ENCODE measurements at regions not wholly inside any gene's neighbourhood (a gene's known extent, or its start where the extent isn't known, plus 50 kb on each side); places are given as distances from the start of the nearest gene placed in this dataset.

DNA sequence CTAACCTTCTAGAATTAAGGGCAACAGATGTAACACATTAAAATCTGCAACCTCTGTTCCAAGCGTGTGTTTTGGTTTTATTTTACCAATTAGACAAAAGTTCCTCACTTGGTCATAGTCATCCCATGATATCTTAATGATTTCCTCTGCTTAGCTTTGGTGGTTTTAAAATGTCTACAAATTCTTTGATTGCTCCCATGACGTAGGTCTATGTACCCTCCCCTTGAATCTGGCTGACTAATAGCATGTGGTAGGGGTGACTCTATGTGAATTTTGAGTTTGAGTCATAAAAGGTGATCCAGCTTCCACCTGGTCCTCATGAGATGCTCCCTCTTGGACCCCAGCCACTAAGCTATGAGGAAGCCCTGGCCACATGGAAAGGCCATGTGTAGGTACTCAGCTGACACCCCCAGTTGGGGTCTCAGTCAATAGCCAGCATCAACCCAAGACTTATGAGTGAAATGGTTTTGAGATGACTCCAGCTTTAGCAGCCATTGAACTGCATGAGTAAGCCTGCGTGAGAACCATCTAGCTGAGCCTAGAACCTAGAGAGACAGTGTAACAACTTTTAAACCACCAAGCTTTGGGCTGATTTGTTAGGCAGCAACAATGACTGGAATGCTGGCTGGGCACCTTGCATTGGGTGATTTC is 247.1 kb downstream of the MSRB3 start:
- TF ChIP-seq, protein P1, sequence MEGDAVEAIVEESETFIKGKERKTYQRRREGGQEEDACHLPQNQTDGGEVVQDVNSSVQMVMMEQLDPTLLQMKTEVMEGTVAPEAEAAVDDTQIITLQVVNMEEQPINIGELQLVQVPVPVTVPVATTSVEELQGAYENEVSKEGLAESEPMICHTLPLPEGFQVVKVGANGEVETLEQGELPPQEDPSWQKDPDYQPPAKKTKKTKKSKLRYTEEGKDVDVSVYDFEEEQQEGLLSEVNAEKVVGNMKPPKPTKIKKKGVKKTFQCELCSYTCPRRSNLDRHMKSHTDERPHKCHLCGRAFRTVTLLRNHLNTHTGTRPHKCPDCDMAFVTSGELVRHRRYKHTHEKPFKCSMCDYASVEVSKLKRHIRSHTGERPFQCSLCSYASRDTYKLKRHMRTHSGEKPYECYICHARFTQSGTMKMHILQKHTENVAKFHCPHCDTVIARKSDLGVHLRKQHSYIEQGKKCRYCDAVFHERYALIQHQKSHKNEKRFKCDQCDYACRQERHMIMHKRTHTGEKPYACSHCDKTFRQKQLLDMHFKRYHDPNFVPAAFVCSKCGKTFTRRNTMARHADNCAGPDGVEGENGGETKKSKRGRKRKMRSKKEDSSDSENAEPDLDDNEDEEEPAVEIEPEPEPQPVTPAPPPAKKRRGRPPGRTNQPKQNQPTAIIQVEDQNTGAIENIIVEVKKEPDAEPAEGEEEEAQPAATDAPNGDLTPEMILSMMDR (IDR thresholded peaks at IDR 0.05; ENCODE audit: unreplicated experiment in 3 of 3) = no peak
- peaks cover 6% of the 10 kb centered on the region for H3K36me3 Mint-ChIP-seq (ENCODE audit: low read depth)
- H3K9me3 Mint-ChIP-seq = peaks cover 14% of the 10 kb centered on the region
- H3K27me3 Mint-ChIP-seq (ENCODE audit: low read depth) = peaks cover 4% of the 10 kb centered on the region
- H3K27ac Mint-ChIP-seq = peak overlapping the region in 1 of 3 experiments; percentile 47
- no peaks in the 10 kb centered on the region for H3K4me1 Mint-ChIP-seq
- H3K4me3 Mint-ChIP-seq = no peak overlapping the region

DNA sequence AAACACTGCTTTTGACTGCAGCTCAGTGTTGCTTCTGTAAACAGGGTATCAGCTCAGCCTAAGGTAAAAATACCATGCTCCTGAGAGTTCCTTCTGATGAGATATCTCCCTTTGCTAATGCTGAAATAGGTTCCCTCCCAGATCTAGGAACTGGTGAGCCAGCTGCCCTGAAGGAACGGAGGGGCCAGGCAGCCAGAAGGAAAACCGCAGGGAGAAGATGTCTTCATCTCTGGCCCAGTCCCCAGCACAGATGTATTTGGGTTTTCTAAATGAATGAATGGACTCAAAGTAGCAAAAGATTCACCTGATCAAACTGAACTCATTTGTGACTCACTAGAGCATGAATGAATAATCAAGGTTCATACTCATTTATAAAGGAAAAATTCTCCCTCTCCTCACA is 247.8 kb downstream of the MSRB3 start:
- H3K36me3 Mint-ChIP-seq (ENCODE audit: low read depth) = peaks cover 6% of the 10 kb centered on the region
- no peak overlapping the region for H3K27ac Mint-ChIP-seq
- peaks cover 4% of the 10 kb centered on the region for H3K27me3 Mint-ChIP-seq (ENCODE audit: low read depth)
- TF ChIP-seq, protein P1 (IDR thresholded peaks at IDR 0.05; ENCODE audit: unreplicated experiment in 3 of 3) = no peak
- no peaks in the 10 kb centered on the region for H3K4me1 Mint-ChIP-seq
- peaks cover 14% of the 10 kb centered on the region for H3K9me3 Mint-ChIP-seq
- no peak overlapping the region for H3K4me3 Mint-ChIP-seq

DNA sequence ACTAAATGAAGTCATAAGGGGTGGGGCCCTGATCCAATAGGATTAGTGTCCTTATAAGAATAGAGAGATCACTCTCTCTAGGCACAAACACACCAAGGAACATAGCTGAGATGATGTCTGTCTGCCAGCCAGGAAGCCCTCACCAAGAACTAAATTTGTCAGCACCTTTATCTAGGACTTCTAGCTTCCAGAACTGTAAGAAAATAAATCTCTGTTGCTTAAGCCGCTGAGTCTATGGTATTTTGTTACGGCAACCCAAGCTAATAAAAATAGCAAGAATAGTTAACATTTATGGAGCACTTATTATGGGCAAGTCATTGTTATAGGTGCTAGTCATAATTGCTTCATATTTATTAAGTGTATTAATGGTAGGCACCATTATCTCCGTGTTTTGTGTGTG is 249.6 kb downstream of the MSRB3 start:
- H3K9me3 Mint-ChIP-seq = peaks cover 14% of the 10 kb centered on the region
- no peak overlapping the region for H3K4me3 Mint-ChIP-seq
- no peak overlapping the region for H3K27ac Mint-ChIP-seq
- peaks cover 4% of the 10 kb centered on the region for H3K27me3 Mint-ChIP-seq (ENCODE audit: low read depth)
- H3K36me3 Mint-ChIP-seq (ENCODE audit: low read depth) = peaks cover 6% of the 10 kb centered on the region
- H3K4me1 Mint-ChIP-seq = peaks cover 14% of the 10 kb centered on the region
- TF ChIP-seq, protein P1 (IDR thresholded peaks at IDR 0.05; ENCODE audit: unreplicated experiment in 3 of 3) = no peak

DNA sequence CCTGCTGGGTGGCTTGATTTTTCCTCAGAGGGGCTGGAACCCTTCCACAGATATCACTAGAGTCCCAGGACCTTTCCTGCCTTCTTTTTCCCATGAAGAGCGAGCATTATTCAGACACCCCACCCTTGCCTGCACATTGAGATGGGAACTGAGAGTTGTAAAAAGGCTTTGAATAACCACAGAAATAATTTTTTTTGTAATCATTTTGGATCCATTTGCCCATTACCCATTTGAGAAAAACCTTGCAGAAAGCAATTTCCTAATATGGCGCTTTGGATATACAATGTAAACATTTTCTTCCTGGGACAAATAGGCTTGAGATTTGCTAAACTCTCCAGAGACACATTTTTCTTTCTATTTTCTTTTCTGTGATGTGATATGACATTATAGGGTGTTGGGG is 250.6 kb downstream of the MSRB3 start:
- Mint-ChIP-seq H3K27me3 (ENCODE audit: low read depth) (peaks cover 4% of the 10 kb centered on the region), H3K4me1 (peaks cover 23% of the 10 kb centered on the region), H3K4me3 (no peak overlapping the region), H3K36me3 (ENCODE audit: low read depth) (peaks cover 6% of the 10 kb centered on the region), H3K27ac (no peak overlapping the region), H3K9me3 (peaks cover 14% of the 10 kb centered on the region)
- TF ChIP-seq, protein P1 (IDR thresholded peaks at IDR 0.05; ENCODE audit: unreplicated experiment in 3 of 3) = no peak

DNA sequence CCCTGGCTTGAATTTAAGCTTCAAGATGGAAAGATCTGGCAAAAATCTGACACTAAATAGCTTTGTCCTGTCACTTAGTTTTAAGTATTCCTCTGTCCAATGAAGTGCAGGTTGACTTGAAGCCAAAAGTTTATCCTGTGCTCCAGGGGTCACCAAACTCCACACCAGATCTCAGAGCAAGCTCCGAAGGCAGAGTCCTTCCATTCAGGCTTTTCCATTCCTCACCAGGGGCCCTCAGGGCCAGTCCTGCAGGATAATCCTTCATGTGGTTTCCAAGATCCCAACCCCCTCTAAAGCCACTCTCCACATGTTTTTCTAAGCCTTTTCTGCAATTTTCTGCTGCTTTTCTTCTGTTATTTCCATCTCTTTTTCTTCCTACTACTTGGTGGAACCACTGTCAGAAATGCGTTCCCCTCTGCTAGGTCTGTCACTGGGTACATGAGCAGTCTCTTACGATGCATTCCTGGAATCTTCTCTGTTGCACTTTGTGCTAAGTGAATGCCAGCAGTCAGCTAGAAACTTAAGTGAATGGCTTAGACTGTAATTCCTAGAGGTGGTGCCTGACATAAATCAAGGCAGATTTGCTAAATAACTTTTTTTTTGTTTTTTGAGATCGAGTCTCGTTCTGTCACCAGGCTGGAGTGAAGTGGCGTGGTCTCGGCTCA is 251.4 kb downstream of the MSRB3 start:
- Mint-ChIP-seq H3K4me1 (peaks cover 31% of the 10 kb centered on the region), H3K27me3 (ENCODE audit: low read depth) (peaks cover 7% of the 10 kb centered on the region), H3K27ac (peak overlapping the region; percentile 2 to 52 (median 16)), H3K36me3 (ENCODE audit: low read depth) (peaks cover 6% of the 10 kb centered on the region), H3K4me3 (no peak overlapping the region), H3K9me3 (peaks cover 14% of the 10 kb centered on the region)
- TF ChIP-seq, protein P1 (IDR thresholded peaks at IDR 0.05; ENCODE audit: unreplicated experiment in 3 of 3) = no peak

DNA sequence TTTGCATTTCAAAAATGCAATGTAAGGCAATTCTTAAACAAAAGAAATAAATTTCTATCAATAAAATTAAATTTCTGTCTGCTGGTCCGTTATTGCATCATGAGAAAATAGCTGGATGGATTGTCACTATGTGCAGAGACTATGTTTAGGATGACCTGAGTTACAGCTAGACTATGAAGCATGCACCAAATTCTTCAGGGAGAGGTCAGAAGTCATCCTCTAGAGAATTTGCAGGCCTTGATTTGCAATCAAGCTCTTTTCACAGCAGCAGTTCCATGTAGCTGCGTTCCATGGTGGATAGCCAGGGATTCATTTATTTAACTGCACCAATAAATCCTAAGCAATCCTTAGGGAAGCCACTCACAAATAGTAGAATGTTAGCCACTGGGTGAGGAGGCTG is 253.7 kb downstream of the MSRB3 start:
- H3K27ac Mint-ChIP-seq = peak overlapping the region; percentile 16 to 94 (median 62)

More for the DNA sequence above, 253.7 kb downstream of the MSRB3 start:
- peaks cover 9% of the 10 kb centered on the region for H3K9me3 Mint-ChIP-seq
- peaks cover 51% of the 10 kb centered on the region for H3K4me1 Mint-ChIP-seq
- H3K36me3 Mint-ChIP-seq (ENCODE audit: low read depth) = peaks cover 6% of the 10 kb centered on the region
- peaks cover 3% of the 10 kb centered on the region for H3K27me3 Mint-ChIP-seq (ENCODE audit: low read depth)
- TF ChIP-seq, protein P1 (IDR thresholded peaks at IDR 0.05; ENCODE audit: unreplicated experiment in 3 of 3) = no peak
- H3K4me3 Mint-ChIP-seq = no peak overlapping the region

Data from nephron (organoid).